ENCODE measurements at regions not wholly inside any gene's neighbourhood (a gene's known extent, or its start where the extent isn't known, plus 50 kb on each side); places are given as distances from the start of the nearest gene placed in this dataset.

- TF ChIP-seq GATA3 (IDR thresholded peaks at IDR 0.05; ENCODE audit: low read depth, low read length) (no peak), GATA2 (IDR thresholded peaks at IDR 0.05; ENCODE audit: low read depth, low read length) (no peak)
Measured at GRCh38 chr1:232110281-232111090, 483.9 kb downstream of the DISC1 start.

GRCh38 chr1:232109391-232109790, 482.8 kb downstream of the DISC1 start:
- TF ChIP-seq GATA3 (IDR thresholded peaks at IDR 0.05; ENCODE audit: low read depth, low read length) (no peak), GATA2 (IDR thresholded peaks at IDR 0.05; ENCODE audit: low read depth, low read length) (no peak)

- no peak for TF ChIP-seq GATA3 (IDR thresholded peaks at IDR 0.05; ENCODE audit: low read depth, low read length)
- TF ChIP-seq GATA2 (IDR thresholded peaks at IDR 0.05; ENCODE audit: low read depth, low read length), result no peak
Measured at GRCh38 chr1:232108598-232108997, 482.0 kb downstream of the DISC1 start.

- no peak for TF ChIP-seq GATA3 (IDR thresholded peaks at IDR 0.05; ENCODE audit: low read depth, low read length)
- no peak for TF ChIP-seq GATA2 (IDR thresholded peaks at IDR 0.05; ENCODE audit: low read depth, low read length)
Measured at GRCh38 chr1:232106415-232106814, 479.8 kb downstream of the DISC1 start.

GRCh38 chr1:232105561-232105960, 479.0 kb downstream of the DISC1 start:
- no peak for TF ChIP-seq GATA2 (IDR thresholded peaks at IDR 0.05; ENCODE audit: low read depth, low read length)
- TF ChIP-seq GATA3 (IDR thresholded peaks at IDR 0.05; ENCODE audit: low read depth, low read length), result no peak

GRCh38 chr1:232101231-232101630, 474.6 kb downstream of the DISC1 start:
- TF ChIP-seq GATA2 (IDR thresholded peaks at IDR 0.05; ENCODE audit: low read depth, low read length) (no peak), GATA3 (IDR thresholded peaks at IDR 0.05; ENCODE audit: low read depth, low read length) (no peak)

- TF ChIP-seq GATA2 (IDR thresholded peaks at IDR 0.05; ENCODE audit: low read depth, low read length) (no peak), GATA3 (IDR thresholded peaks at IDR 0.05; ENCODE audit: low read depth, low read length) (no peak)
Measured at GRCh38 chr1:232096751-232097150, 470.2 kb downstream of the DISC1 start.

Data from SH-SY5Y (cell line).